ENCODE measurements at regions not wholly inside any gene's neighbourhood (a gene's known extent, or its start where the extent isn't known, plus 50 kb on each side); places are given as distances from the start of the nearest gene placed in this dataset.

- TF ChIP-seq MXI1 (IDR thresholded peaks at IDR 0.05; ENCODE audit: borderline replicate concordance, low read depth, low read length) (no peak), USF2 (IDR thresholded peaks at IDR 0.05; ENCODE audit: low read depth, low read length) (no peak), RFX5 (IDR thresholded peaks at IDR 0.05; ENCODE audit: low read depth, low read length) (no peak)
Observed at GRCh38 chr17:33633446-33633845, 340.4 kb upstream of the ASIC2 start.

Measured in IMR-90 (cell line).